A549 (cell line): ENCODE measurements at regions not wholly inside any gene's neighbourhood (a gene's known extent, or its start where the extent isn't known, plus 50 kb on each side); places are given as distances from the start of the nearest gene placed in this dataset.
"Not testable (repeated sequence)": the region's sequence is repeated elsewhere in the genome, so short reads cannot be mapped to it uniquely, and the experiment has no call there.

Experiments
- BHLHE40 ChIP-seq: IDR thresholded peaks from 2 replicates; pipeline ENCODE4 v1.6.1; 2012; ENCODE audit warnings: low read depth, low read length, inconsistent platforms
- CEBPB ChIP-seq, 2 experiments: fragments of >200 bp in 1 of 2; sonication (Bioruptor Twin) in 1 of 2; formaldehyde crosslinking in 1 of 2; IDR thresholded peaks; 2 replicates each; pipeline ENCODE4 v1.6.1; 2012 to 2016
- KDM1A ChIP-seq: fragments of 200-600 bp; sonication (generic); IDR thresholded peaks from 2 replicates; pipeline ENCODE4 v1.6.1; 2016; ENCODE audit warnings: low read depth, mild to moderate bottlenecking
- MAFK ChIP-seq: fragments of 450-650 bp; IDR thresholded peaks from 2 replicates; pipeline ENCODE4 v1.6.1; 2014; ENCODE audit not compliant: partially characterized antibody
- MAZ ChIP-seq: fragments of 150-350 bp; IDR thresholded peaks from 2 replicates; pipeline ENCODE4 v1.6.1; 2014; ENCODE audit warnings: antibody characterized with exemption, low read depth, low read length, borderline replicate concordance
- MYC ChIP-seq: IDR thresholded peaks from 2 replicates; pipeline ENCODE4 v1.6.1; 2012; ENCODE audit warnings: mild to moderate bottlenecking, inconsistent platforms, low read length, improper control_type of control experiment, borderline replicate concordance
- NFE2L2 ChIP-seq: fragments of 150-350 bp; conservative IDR thresholded peaks from 2 replicates; pipeline ENCODE4 v1.6.1; 2014; ENCODE audit warnings: low read length
- POLR2A ChIP-seq: IDR thresholded peaks from 2 replicates; pipeline ENCODE4 v1.6.1; 2012; ENCODE audit warnings: mild to moderate bottlenecking, low read length
- RAD21 ChIP-seq, 2 experiments: fragments of >200 bp in 1 of 2; sonication (Bioruptor Twin) in 1 of 2; formaldehyde crosslinking in 1 of 2; IDR thresholded peaks in 1 of 2; conservative IDR thresholded peaks in 1 of 2; 2 replicates in 1 of 2; 3 replicates in 1 of 2; pipeline ENCODE4 v1.6.1; 2012 to 2018; ENCODE audit warnings: inconsistent platforms in 1 of 2
- RFX5 ChIP-seq: fragments of 450-650 bp; IDR thresholded peaks from 2 replicates; pipeline ENCODE4 v1.7.1; 2014; ENCODE audit warnings: antibody characterized with exemption, mild to moderate bottlenecking, moderate library complexity
- TF ChIP-seq, protein P1 (sequence below): fragments of >200 bp; sonication (Bioruptor Twin); formaldehyde crosslinking; IDR thresholded peaks from 3 replicates; pipeline ENCODE4 v1.5.1; 2016

DNA sequence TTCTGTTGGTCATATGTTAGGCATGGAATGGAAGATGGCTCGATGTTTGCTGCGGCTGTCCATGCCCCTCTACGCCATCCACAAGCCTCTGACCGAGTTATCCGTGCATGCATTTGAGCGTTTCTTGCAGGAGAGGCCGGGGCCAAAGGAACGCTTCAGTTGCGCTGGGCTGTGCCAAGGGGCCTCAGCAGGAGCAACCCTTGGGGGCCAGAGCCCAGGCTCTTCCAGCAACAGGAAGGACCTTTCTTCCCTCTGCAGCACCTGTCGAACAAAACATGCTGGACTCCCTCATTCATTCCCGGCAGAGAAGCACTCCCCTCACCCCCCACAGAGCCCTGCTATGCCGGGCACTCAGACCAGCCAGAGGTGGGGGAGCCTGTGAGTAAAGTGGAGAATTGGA is 81.4 kb upstream of the CRYM start:
- TF ChIP-seq POLR2A; MAFK; RFX5; MAZ; BHLHE40; NFE2L2; MYC; RAD21 (conservative IDR thresholded peaks at IDR 0.05 in 1 of 2, IDR thresholded peaks at IDR 0.05 in 1 of 2); CEBPB (IDR thresholded peaks at IDR 0.05); KDM1A: not testable (repeated sequence)
- TF ChIP-seq, protein P1, sequence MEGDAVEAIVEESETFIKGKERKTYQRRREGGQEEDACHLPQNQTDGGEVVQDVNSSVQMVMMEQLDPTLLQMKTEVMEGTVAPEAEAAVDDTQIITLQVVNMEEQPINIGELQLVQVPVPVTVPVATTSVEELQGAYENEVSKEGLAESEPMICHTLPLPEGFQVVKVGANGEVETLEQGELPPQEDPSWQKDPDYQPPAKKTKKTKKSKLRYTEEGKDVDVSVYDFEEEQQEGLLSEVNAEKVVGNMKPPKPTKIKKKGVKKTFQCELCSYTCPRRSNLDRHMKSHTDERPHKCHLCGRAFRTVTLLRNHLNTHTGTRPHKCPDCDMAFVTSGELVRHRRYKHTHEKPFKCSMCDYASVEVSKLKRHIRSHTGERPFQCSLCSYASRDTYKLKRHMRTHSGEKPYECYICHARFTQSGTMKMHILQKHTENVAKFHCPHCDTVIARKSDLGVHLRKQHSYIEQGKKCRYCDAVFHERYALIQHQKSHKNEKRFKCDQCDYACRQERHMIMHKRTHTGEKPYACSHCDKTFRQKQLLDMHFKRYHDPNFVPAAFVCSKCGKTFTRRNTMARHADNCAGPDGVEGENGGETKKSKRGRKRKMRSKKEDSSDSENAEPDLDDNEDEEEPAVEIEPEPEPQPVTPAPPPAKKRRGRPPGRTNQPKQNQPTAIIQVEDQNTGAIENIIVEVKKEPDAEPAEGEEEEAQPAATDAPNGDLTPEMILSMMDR = not testable (repeated sequence)
